LoVo (cell line): ENCODE measurements at regions not wholly inside any gene's neighbourhood (a gene's known extent, or its start where the extent isn't known, plus 50 kb on each side); places are given as distances from the start of the nearest gene placed in this dataset.

Source experiments
- DNase-seq: peaks from one replicate; pipeline ENCODE4 v3.0.0-alpha.2; 2016; ENCODE audit warnings: low spot score

DNA sequence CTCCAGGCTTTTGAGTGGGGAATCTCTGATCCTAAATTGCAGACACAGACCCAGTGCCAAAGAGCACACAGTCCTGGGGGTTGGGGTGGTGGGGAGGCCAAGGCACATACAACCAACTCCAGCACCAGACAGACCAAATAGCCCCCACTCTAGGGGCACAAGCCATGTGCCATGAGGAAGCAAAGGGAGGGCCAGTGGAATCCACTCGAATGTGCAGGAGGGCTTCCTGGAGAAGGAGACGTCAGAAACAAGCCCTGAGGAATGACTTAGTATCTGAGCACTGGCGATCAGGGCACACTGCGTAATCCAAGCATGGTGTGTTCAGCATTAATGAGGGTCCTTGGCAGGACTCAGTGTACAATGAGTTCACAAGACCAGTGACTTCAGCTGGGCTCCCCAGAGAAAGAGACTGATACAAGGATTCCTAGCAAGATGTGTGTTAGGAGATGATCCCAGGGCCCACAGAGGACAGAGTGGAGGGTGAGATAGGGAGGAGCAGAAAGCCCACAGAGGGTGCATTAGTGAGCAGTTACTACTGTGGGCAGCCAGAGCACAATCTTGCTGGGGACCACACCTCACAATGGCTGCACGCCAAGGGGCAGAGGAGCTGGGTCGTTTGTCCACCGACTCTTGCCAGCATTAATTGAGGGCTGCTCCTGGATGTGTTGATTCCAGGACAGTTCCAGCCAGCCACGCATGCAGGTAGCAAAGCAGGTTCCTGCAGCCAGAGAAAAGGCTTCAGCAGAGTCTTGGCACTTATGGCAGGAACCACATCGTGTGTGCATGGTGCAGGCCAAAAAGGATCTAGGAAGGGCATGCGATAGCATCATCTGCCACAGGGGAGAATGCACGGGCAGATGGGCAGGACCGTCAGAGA is 152.6 kb upstream of the VSTM2B start:
- no peak for DNase-seq

DNA sequence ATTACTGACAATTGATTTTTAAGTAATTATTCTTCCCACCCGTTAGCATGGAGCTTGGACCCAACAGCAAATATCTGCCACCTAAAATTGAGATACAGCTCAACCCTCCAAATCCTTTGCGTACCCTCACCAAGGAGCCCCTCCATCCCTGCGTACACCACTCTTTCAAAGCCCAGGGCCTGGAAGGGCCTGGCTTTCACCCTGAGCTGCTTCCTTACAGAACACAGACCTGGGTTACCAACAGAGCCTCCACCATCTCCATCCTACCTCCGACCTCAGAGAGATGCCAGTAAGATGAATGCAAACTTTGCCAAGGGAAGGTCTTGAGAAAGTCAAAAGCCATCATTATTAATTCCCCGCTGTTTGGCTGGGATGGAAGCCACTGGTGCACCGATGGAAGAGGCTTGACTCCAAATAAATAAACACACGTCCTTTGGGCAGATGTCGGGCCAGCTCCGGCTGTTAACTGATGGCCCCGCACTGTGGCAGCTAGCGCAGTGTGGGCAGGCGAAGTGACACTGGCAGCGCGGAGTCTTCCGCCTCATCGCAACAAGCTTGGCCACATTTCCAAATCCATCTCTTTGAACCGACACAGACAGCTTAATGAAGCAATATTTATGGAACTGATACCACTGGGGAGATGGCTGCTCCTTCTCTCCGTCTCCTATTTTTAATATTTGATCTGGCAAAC is 150.2 kb upstream of the VSTM2B start:
- no peak for DNase-seq

DNA sequence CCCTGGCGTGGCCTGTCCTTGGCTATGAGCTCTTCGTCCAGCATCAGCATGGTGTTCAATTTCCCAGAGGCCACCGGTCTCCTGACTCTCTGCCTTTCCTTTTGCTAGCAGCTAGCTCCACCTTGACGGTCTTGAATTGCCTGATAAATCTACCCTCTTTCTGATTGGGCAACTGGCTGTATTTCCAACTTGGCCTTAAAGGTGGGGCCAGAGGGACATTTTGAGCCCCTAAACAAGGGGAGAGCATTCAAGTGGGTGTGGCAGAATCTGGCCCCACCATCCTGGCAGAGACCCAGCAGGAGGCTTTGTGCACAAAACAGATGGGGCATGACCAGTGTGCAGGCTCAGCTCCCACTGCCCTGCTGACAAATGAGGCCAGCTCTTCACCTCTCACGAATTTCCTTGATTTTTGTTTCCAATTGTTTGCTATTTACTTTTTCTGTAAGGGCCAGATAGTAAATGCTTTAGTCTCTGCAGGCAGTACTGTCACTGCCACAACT is 148.9 kb upstream of the VSTM2B start:
- DNase-seq, result no peak

DNA sequence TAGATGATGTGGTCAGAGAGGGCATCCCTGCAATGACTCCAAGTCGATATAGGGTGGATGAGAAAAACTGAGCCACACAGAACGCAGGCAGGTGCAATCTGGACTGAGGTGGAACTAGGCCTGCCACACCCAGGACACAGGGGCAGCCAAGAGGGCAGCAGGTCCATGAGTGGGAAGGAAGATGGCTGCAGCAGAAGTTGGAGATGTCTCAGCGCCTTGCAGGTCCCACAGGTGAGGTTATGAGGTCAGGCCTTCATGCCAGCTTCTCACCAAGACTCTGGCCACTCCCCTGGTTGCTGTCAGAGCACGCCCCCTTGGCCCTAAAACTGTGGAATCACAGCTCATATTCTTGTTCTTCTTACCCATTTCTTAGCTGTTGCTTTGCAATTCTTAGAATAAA is 147.7 kb upstream of the VSTM2B start:
- DNase-seq, result no peak

DNA sequence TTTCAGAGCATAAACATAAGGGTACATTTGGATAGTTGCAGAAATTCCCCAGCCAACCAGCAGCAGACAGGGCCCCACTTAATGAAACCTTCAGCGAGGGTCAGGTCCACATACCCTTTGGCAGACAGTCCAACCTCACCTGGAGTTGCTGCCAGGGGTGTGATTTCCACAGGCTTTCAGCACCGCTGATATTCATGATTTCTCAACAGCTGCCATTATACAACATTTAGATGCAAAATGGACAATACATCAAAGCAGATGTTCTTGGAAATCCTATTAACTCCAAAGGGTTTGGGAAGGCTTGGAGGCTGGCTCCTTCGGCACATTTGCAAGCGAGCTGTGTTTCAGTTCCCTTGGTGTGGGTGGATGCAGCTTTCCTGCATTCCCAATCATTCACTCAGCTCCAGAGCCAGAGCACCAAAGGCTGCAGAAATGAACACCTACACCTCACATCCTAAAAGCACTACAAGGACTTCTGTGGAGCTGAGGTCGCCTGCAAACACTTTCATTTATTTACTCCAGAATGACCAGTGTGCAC is 147.2 kb upstream of the VSTM2B start:
- no peak for DNase-seq

DNA sequence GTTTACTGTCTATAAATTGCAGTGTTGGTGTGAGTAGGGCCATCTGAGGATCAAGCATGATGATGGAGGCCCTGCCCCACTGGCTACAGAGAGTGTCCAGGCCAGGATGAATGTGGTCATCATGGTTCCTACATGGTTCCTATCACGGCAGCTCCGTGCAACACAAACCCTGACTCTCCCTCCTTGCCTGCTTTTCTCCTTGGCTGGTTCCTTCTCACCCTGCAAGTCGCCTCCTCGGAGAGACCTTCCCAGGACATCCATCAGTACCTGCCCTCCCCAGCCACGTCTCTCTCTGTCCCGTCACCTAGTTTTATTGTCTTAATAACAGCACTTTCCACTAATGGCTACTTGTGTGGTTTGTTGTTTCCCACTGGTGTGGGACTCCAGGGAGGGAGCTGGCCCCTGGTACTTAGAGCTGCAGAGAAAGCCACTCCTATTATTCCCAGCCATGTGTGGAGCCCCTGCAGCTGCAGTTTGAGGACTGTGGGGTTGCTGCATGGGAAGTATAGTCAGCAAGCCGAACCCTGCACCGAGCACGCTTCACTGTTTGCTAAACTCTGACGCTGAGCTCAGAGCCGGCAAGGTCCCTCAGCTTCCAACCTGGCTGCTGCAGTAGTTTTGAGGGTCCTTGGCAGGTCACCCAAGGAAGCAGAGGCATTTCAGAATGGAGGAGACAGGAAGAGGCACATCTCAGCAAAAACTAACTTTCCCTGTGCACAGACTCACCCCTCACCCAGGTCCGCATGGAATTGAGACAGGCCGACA is 146.4 kb upstream of the VSTM2B start:
- no peak for DNase-seq

DNA sequence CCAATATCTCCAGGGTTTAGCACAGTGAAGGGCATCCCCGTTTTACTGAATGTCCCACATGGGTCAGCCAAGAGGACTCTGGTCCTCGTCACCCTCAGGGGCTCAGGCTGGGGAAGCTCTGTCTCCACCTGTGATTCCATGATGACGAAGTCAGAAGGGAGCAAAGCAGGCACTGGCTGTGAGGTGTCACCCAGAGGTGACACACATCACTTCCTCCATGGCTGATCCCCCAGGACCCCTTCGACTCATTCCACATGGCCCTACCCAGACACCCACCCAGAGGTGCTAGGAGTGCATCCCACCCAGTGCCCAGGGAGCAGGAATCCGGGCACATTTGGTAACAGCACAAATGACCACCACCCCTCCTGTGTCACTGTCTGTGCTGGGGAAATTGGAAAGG is 145.2 kb upstream of the VSTM2B start:
- no peak for DNase-seq

DNA sequence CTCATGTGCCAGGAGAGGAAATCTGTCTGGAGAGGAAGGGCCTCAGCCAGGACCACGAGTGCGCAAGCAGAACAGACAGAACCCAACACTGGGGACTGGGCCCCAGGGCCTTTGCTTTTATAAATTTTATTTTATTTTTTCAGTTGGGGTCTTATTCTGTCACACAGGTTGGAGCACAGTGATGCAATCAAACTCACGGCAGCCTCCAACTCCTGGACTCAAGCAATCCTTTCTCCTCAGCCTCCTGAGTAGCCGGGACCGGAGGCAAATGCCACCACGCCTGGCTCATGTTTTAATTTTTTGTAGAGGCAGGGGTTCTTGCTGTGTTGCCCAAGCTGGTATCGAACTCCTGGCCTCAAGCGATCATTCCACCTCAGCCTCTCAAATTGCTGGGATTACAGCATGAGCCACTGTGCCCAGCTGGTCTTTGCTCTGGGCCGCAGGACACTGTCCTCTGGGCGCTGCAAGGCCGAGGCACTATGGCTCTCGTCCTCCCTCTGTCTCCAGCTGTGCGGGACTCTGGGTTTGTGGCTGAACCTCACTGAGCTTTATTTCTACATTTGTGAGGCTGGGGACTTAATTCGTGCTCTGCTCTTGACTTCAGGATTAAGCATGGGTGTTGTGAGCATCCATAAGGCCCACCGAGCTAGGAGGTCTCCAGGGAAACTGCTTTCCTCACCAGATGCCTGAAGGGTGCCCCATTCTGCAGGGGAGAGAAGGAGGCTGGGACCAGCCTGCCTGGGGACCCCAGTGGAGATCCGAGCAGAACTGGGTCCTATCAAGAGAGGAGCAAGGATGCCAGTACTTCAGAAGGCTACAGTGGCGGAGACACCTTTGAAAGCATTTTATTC is 144.2 kb upstream of the VSTM2B start:
- no peak for DNase-seq

DNA sequence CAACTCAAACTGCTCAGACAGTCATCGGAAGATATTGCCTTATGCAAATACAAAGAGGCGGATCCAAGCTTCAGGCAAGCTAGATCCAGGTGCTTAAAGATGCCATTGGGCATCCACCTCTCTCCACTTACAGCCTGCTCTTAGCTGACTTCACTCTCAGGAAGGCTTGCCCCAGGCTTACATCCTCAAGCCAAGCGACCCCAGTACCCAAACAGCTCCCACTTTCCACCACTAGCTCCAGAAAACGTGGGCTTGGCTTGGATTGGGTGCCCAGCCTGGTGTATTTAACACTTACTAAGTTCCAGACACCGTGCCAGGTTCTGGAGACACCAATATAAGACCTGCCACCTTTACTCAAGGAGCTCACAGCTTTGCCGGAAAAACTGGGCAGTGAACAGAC is 142.1 kb upstream of the VSTM2B start:
- DNase-seq, result no peak

DNA sequence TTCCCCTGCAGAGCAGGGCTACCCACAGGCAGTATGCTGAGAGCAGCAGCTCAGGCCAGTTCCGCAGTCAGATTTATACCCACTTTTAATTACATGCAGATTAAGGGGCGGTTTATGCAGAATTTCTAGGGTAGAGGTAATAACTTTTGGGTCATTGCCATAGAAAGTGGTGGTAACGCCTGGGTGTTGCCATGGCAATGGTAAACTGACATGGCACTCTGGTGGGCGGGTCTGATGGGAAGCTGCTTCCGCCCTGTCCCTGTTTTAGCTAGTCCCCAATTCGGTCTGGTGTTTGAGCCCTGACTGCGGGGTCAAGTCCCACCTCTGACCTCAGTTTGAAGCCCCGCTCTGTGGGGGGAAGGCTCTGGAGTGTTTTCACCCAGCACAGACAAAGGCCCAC is 141.1 kb upstream of the VSTM2B start:
- no peak for DNase-seq

DNA sequence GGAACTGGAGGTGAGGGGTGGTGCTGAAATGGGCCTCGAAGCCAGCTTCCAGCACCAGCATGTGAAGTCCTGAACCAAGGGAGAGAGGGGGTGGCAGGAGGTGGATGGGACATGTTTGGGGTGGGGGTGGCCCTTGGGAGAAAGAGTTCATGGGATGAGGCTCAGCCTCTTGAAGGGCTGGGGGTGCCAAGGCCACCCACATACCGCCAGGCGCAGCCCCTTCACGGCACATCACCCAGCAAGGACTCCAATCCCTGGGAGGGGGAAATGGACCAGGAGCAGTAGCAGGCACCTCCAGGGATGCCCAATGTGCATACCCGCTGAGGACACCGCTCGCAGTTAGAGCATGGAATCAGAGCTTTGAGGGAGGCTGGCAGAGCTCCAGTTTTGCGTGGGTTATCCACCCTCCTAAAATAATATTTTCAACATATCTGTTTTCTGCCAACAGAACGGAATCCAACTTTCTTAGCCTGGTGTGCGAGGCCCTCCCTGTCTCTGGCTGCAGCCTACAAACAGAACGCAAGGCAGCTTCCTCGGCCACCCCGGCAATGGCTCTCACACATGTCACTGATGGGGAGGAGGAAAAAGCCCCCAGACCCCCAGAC is 140.5 kb upstream of the VSTM2B start:
- DNase-seq, result no peak

DNA sequence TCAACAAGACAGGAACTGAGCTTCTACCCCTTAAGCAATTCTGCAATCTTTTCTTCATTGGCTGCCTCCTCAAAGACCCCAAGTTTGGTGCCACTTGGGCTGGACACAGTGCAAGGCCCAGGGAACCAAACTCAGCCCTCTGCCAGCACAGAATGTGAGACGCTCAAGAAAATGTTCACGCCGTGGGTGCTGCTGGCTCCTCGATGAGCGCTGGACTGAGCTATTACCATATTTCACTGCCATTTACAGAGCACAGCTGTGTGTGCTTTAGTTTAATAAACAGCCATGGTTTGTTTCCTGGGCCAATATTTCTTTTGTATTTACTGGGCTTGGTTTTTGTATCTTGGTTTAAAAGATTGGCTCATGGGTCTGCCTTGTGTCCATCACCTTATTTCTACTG is 138.8 kb upstream of the VSTM2B start:
- DNase-seq, result no peak

DNA sequence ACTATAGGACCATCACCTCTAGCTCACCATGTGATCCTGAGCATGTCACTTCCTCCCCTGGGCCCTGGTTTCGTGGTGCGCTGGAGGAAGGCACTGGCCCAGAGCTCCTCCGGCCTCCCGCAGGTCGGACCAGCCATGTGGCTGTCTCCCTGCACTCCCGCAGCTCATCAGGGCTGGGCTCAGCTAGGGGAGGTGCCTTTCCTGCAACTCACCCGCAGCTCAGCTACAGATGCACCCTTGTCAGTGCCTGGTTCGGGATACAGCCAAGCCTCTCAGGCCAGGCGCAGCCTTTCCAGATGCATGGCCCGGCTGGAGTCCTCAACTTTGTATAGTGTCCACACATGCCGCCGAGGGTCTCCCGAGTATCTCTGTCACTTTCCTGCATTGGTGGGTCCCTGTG is 138.2 kb upstream of the VSTM2B start:
- no peak for DNase-seq

DNA sequence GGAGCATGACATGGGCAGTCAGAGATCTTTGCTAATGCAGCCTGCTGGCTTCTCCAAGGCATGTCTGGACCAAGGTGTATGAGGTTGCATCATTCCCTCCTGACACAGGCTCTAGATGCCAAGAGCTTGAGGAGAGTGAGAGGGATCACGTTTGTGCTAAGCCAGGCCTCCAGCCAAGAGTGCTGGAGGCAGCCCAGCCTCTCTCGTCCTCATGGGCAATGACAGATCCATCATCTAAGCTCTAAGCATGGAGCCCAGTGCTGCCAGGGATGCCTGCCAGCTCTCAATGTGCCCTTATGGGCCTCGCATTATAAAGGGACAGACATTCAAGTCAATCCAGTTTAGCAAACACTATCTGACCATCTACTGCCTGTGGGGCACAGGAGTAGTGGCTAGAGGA is 136.3 kb upstream of the VSTM2B start:
- DNase-seq, result no peak

DNA sequence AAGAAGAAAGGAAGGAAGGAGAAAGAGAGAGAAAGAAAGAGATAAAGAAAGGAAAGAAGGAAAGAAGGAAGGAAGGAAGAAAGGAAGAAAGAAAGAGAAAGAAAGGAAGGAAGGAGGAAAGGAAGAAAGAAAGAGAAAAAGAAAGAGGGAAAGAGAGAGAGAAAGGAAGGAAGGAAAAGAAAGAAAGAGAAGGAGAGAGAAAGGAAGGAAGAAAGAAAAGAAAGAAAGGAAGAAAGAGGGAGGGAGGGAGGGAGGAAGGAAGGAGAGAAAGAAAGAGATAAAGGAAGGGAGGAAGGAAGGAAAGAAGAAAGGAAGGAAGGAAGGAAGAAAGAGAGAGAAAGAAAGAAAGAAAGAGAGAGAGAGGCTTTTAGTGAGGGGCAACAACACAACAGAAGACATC is 135.1 kb upstream of the VSTM2B start:
- no peak for DNase-seq

DNA sequence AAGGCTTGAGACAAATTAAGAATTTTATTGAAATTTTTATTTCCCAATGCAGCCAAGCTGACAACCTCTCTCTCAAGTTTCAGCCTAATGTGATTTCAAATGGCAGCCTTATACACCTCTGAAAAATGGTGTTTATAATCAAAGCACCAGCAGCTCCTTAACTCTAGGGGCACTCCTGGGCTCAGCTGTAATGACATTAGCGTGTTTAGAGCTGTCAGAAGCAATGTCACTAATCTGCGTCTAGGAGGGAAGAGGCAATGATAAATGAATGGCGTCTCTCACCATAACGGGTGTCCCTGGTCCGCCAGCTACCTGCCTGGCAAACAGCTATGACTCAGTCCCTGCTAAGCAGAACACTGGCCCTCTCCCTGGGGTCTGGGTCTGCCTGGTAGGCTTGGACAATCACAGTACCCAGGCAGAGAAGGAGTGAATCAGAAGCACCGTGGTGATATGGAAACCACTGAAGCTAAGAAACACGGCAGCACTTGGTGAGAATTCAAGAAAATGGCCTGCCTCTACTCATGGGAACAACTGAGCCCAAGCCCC is 131.8 kb upstream of the VSTM2B start:
- DNase-seq, result no peak

DNA sequence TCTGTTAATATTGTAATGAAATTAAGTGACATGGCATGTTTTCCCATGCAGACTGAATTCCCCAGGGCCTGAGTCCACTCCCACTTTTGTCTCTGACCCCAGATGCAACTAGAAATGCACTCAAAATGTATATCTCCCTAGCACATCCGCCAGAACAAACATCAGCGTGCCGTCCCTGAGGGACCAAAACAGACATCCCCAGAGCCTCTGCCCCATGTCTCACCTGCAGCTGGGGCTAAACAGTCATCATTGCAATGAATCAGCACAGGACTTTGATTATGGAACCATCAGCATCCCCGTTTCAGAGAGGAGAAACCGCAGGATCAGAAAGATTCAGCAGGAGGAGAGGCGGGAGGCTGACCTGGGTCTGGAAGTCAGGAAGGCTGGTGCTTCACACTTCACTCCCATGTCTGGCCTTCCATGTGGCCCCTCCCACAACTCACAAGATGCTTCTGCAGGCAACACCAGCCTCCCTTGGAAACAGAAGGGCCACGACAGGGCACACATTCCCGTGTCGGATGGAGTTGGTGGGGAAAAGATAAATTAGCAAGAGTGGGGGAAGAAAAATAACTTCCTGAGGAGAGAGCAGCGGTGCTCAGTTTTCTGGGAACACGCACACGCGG is 130.6 kb upstream of the VSTM2B start:
- DNase-seq, result no peak

DNA sequence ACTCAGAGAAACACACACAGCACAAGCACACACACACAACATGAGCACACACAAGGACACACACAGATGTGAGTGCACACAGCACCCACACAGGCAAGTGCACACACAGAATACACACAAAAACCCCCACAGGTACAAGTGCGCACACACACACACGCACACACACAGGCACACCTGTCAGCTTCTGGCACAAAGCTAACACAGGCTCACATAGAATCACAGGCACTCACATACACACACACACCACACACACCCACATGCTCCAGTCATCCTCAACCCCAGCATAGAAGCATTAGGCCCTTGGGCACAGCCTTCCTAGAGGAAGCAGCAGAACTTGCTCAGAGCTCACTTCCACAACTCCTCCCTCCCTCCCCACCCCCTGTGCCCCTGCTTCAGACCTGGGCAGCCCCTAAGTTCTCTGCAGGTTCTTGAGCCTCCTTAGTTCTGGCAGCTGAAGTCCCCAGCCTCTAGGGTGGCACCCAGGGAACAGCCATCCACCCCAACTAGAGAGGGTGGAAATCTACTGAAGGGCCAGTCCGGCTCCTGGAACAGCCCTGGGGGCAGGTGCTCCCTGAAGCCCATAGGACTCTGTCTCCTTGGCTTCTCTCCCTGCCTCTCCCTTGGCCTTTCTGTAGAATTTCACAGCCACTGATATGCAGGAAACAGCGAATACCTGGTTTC is 129.9 kb upstream of the VSTM2B start:
- no peak for DNase-seq

DNA sequence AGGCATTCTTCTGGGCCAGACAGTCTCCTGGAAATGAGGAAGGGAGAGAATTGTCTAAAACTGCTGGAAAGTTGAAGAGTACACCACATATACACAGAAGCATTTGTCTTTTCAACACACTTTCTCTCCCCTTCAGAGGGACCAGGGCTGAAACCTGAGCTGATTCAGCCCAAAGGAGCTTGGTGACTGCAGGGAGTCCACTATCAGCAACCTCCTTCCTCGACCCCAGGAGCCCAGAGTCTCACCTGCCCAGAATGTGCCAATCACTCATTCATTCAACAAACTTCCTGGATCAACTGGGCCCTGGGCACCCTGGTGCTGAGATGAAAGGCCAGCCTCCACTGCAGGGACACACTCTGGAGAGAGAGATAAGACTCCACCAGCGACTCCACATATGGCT is 128.9 kb upstream of the VSTM2B start:
- DNase-seq, result no peak

DNA sequence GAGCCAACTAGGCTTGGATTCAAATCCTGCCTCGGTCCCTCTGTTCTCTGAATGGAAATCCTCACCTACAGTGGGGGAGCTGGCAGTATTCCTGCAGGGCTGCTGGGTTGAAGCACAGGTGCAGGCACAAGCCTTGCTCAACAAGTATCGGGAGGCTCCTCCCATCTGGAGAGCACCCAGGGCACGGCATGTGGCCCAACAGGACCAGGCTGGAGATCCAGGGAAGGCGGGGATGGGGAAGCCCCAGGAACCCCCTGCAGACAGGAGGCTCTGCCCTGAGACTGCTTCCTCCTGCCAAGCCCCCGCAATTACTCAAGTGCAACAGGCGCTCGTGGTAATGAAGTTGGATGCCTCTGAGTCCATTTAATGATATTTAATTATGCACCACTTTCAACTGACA is 128.0 kb upstream of the VSTM2B start:
- no peak for DNase-seq
